ENCODE measurements at regions not wholly inside any gene's neighbourhood (a gene's known extent, or its start where the extent isn't known, plus 50 kb on each side); places are given as distances from the start of the nearest gene placed in this dataset.

DNA sequence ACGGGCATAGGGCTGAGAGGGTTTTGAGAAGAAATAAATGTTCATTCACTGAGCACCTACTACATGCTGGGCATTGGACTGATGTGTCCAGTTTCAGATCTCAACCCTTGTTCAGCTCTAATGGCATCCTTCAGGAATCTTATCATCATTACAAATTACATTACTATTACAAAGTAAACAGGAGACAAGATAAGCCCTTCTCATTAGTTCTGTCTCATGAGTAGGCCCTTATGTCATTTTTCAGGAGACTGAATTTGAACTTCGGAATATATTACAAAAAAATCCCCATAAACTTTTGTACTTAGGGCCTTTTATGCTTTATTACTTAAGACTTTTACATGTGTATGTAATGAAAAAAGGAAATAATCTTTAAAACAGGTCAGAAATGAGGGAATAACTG, 289.7 kb downstream of the BAMBI start:
- TF ChIP-seq, protein P1, sequence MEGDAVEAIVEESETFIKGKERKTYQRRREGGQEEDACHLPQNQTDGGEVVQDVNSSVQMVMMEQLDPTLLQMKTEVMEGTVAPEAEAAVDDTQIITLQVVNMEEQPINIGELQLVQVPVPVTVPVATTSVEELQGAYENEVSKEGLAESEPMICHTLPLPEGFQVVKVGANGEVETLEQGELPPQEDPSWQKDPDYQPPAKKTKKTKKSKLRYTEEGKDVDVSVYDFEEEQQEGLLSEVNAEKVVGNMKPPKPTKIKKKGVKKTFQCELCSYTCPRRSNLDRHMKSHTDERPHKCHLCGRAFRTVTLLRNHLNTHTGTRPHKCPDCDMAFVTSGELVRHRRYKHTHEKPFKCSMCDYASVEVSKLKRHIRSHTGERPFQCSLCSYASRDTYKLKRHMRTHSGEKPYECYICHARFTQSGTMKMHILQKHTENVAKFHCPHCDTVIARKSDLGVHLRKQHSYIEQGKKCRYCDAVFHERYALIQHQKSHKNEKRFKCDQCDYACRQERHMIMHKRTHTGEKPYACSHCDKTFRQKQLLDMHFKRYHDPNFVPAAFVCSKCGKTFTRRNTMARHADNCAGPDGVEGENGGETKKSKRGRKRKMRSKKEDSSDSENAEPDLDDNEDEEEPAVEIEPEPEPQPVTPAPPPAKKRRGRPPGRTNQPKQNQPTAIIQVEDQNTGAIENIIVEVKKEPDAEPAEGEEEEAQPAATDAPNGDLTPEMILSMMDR (conservative IDR thresholded peaks at IDR 0.05; ENCODE audit: low read depth, low read length) = no peak
- no peak for DNase-seq (ENCODE audit: low read depth)
- no peak overlapping the region for H3K4me3 ChIP-seq (ENCODE audit: low read depth, low read length)

DNA sequence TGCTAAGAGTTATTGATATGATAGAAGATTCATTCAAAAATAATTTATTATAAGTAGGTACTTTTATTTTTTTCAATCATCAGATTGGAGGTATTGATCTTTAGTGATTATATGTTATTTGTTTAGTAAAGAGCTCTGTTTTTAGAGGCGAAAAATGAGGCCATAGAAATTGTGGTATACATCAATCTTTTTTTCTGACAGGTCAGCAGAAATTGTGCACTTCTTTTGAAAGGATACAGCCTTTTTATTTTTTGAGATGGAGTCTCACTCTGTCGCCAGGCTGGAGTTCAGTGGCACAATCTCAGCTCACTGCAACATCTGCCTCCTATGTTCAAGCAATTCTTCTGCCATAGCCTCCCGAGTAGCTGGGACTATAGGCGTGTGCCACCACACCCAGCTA, 292.1 kb downstream of the BAMBI start:
- no peak overlapping the region for H3K4me3 ChIP-seq (ENCODE audit: low read depth, low read length)
- TF ChIP-seq, protein P1 (conservative IDR thresholded peaks at IDR 0.05; ENCODE audit: low read depth, low read length) = no peak
- no peak for DNase-seq (ENCODE audit: low read depth)

DNA sequence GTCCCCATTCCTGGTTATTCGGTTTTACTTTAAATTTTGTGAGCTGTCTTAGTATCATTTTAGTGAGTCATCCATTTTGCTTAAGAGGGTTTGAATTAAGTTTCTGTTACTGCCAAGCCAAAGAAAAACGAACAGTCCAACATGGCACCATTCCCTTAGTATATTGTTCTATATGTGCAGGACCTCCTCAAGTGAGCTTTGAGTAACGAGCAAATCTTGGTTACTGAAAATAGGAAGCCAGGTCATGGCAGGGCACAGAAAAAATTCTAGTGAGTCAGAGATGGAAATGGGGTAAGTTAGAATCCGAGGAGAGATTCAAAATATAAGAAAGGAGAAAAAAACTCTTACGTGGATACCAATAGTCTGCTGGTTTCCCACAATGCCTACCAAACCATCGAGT, 292.9 kb downstream of the BAMBI start:
- no peak overlapping the region for H3K4me3 ChIP-seq (ENCODE audit: low read depth, low read length)
- no peak for DNase-seq (ENCODE audit: low read depth)
- TF ChIP-seq, protein P1 (conservative IDR thresholded peaks at IDR 0.05; ENCODE audit: low read depth, low read length) = no peak

DNA sequence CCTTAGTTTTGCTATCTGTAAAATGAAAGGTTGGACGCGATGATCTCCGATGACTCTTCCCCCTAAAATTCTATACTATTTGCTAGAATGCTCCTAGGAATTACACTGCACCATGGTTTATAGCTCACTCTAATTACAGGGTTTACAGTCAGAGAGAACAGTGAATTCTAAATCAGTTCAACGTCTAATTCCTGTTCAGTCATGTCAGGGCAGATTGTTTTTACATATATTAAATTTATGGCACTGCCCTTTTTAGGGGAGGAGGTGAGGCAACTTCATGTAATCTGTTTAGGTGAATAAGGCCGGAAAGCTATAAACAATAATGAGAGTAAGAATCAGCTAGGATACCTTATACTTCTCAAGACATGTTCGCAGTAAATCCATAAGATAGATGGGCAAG, 293.9 kb downstream of the BAMBI start:
- TF ChIP-seq, protein P1 (conservative IDR thresholded peaks at IDR 0.05; ENCODE audit: low read depth, low read length) = no peak
- DNase-seq (ENCODE audit: low read depth) = no peak
- no peak overlapping the region for H3K4me3 ChIP-seq (ENCODE audit: low read depth, low read length)

DNA sequence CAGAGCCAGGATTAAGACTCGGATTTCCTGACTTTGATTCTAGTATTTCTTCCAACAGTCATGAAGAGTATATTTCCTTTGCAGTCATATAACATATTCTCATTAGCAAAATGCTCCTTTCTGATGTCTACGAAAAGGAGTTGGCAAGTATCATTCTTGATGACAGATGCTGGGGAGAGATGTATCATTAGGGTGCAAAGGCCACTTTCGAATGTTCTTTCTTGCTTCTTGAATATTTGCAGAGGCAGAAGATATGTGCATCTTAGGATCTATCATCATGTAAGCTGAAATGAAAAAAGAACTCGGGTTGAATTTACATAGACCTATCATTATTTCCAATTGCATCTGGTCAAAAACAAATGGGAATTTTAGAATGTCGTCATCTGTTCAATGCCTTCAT, 294.4 kb downstream of the BAMBI start:
- no peak overlapping the region for H3K4me3 ChIP-seq (ENCODE audit: low read depth, low read length)
- no peak for DNase-seq (ENCODE audit: low read depth)
- TF ChIP-seq, protein P1 (conservative IDR thresholded peaks at IDR 0.05; ENCODE audit: low read depth, low read length) = no peak

DNA sequence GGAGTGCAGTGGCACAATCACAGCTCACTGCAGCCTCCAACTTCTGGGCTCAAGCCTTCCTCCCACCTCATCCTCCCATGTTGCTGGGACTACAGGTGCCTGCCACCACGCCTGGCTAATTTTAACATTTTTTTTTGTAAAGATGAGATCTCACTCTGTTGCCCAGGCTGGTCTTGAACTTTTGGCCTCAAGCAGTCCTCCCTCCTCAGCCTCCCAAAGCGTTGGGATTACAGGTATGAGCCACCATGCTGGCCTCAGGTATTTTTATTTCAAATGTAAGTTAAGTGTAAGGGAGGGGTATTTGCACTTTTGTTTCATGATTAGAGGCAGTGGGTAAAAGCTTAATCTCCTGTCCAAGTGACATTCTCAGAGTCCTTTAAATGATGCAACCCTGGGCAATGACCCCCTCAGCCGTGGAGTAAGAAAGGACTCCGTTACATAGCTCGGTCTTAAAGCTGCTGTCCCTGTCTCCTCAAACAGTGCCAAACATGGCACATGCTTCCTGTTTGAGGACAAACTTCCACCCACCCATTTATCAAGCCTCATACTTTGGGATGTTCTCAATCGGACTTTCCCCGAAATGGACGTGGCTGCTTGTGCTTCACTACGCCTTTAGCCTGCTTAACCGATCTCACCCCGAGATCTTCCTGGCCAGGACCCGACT, 296.1 kb downstream of the BAMBI start:
- no peak for DNase-seq (ENCODE audit: low read depth)
- H3K4me3 ChIP-seq (ENCODE audit: low read depth, low read length) = no peak overlapping the region
- TF ChIP-seq, protein P1 (conservative IDR thresholded peaks at IDR 0.05; ENCODE audit: low read depth, low read length) = no peak

DNA sequence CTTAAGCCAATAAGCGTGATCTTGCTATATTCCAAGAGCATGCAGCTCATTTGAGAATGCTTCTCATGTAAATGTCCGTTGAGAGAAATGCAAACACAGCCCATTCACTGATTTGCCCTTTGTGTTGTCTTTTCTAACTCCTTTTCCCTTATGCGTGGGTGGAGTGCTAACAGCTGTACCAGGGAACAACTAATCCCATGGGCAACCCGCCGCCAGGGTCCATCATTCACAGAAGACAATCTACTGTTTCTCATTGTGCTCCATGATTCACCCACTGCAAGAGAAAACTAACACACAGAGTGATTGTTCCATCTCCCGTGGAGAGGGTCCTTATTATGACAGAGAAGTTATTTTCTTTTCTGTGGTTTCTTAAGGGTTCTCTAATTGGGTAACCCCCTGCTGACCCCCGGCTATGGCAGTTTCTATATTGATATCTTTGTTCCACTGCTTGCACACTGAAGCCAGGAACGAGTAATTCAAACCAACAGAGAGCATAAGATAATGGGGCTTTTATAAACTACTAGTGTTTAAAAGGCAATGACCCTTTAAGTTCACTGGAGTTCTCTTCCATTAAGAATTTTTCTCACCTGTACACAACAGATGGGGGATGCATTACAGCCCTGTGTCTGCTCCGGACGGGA, 298.7 kb downstream of the BAMBI start:
- H3K4me3 ChIP-seq (ENCODE audit: low read depth, low read length) = no peak overlapping the region
- TF ChIP-seq, protein P1 (conservative IDR thresholded peaks at IDR 0.05; ENCODE audit: low read depth, low read length) = no peak
- no peak for DNase-seq (ENCODE audit: low read depth)
